GM21529 (cell line): ENCODE measurements at regions not wholly inside any gene's neighbourhood (a gene's known extent, or its start where the extent isn't known, plus 50 kb on each side); places are given as distances from the start of the nearest gene placed in this dataset.
"Not testable (repeated sequence)": the region's sequence is repeated elsewhere in the genome, so short reads cannot be mapped to it uniquely, and the experiment has no call there.

Experiments
- ATAC-seq: cut with Tn5 transposase; IDR thresholded peaks from one replicate; pipeline ENCODE4 v1.9.1; 2021; ENCODE audit not compliant: unreplicated experiment

- no peak for ATAC-seq
Measured at GRCh38 chr22:22820076-22820475, 67.5 kb upstream of the IGLL5 start.

GRCh38 chr22:22820626-22821025 lies 67.0 kb upstream of the IGLL5 start:
- ATAC-seq = no peak

GRCh38 chr22:22821340-22821739 lies 66.3 kb upstream of the IGLL5 start:
- ATAC-seq = no peak

- ATAC-seq = no peak
Measured at GRCh38 chr22:22822106-22822505, 65.5 kb upstream of the IGLL5 start.

- ATAC-seq = not testable (repeated sequence)
Measured at GRCh38 chr22:22822553-22822952, 65.1 kb upstream of the IGLL5 start.

GRCh38 chr22:22823131-22823810 lies 64.3 kb upstream of the IGLL5 start:
- ATAC-seq = no peak

- no peak for ATAC-seq
Measured at GRCh38 chr22:22824340-22825212, 63.0 kb upstream of the IGLL5 start.

- ATAC-seq = no peak
Measured at GRCh38 chr22:22825213-22825593, 62.4 kb upstream of the IGLL5 start.

GRCh38 chr22:22827187-22827939 lies 60.3 kb upstream of the IGLL5 start:
- no peak for ATAC-seq

GRCh38 chr22:22830193-22830592 lies 57.4 kb upstream of the IGLL5 start:
- ATAC-seq = no peak

GRCh38 chr22:22830957-22831688 lies 56.5 kb upstream of the IGLL5 start:
- no peak for ATAC-seq

- ATAC-seq = no peak
Measured at GRCh38 chr22:22833059-22833458, 54.6 kb upstream of the IGLL5 start.

GRCh38 chr22:22833488-22833887 lies 54.1 kb upstream of the IGLL5 start:
- ATAC-seq = no peak

GRCh38 chr22:22834204-22834603 lies 53.4 kb upstream of the IGLL5 start:
- ATAC-seq = no peak

GRCh38 chr22:22834783-22835182 lies 52.8 kb upstream of the IGLL5 start:
- ATAC-seq = no peak

GRCh38 chr22:22835242-22835641 lies 52.4 kb upstream of the IGLL5 start:
- no peak for ATAC-seq

- ATAC-seq = no peak
Measured at GRCh38 chr22:22835771-22836291, 51.8 kb upstream of the IGLL5 start.

GRCh38 chr22:22836635-22837034 lies 51.0 kb upstream of the IGLL5 start:
- ATAC-seq = no peak
